ENCODE measurements at regions not wholly inside any gene's neighbourhood (a gene's known extent, or its start where the extent isn't known, plus 50 kb on each side); places are given as distances from the start of the nearest gene placed in this dataset.

- no peak for DNase-seq (ENCODE audit: low read depth)
- H3K4me3 ChIP-seq (ENCODE audit: low read depth, low read length) = no peak overlapping the region
- no peak for TF ChIP-seq CTCF (conservative IDR thresholded peaks at IDR 0.05; ENCODE audit: low read depth, low read length)
Measured at GRCh38 chr2:41878056-41878455, 169.8 kb upstream of the PKDCC start.

GRCh38 chr2:41878716-41879234 lies 169.0 kb upstream of the PKDCC start:
- DNase-seq (ENCODE audit: low read depth) = no peak
- H3K4me3 ChIP-seq (ENCODE audit: low read depth, low read length) = no peak overlapping the region
- TF ChIP-seq CTCF (conservative IDR thresholded peaks at IDR 0.05; ENCODE audit: low read depth, low read length) = no peak

- no peak overlapping the region for H3K4me3 ChIP-seq (ENCODE audit: low read depth, low read length)
- TF ChIP-seq CTCF (conservative IDR thresholded peaks at IDR 0.05; ENCODE audit: low read depth, low read length) = no peak
- DNase-seq (ENCODE audit: low read depth) = no peak
Measured at GRCh38 chr2:41879235-41879916, 168.4 kb upstream of the PKDCC start.

GRCh38 chr2:41880561-41881243 lies 167.1 kb upstream of the PKDCC start:
- no peak for DNase-seq (ENCODE audit: low read depth)
- no peak for TF ChIP-seq CTCF (conservative IDR thresholded peaks at IDR 0.05; ENCODE audit: low read depth, low read length)
- H3K4me3 ChIP-seq (ENCODE audit: low read depth, low read length) = no peak overlapping the region

- peak; percentile 76 for DNase-seq (ENCODE audit: low read depth)
- H3K4me3 ChIP-seq (ENCODE audit: low read depth, low read length) = no peak overlapping the region
- TF ChIP-seq CTCF (conservative IDR thresholded peaks at IDR 0.05; ENCODE audit: low read depth, low read length) = no peak
Measured at GRCh38 chr2:41881249-41881648, 166.6 kb upstream of the PKDCC start.

GRCh38 chr2:41884718-41885117 lies 163.1 kb upstream of the PKDCC start:
- TF ChIP-seq CTCF (conservative IDR thresholded peaks at IDR 0.05; ENCODE audit: low read depth, low read length) = no peak
- no peak overlapping the region for H3K4me3 ChIP-seq (ENCODE audit: low read depth, low read length)
- no peak for DNase-seq (ENCODE audit: low read depth)
